HG02642 (cell line): ENCODE measurements at regions not wholly inside any gene's neighbourhood (a gene's known extent, or its start where the extent isn't known, plus 50 kb on each side); places are given as distances from the start of the nearest gene placed in this dataset.

Source experiments
- ATAC-seq: cut with Tn5 transposase; IDR thresholded peaks from one replicate; pipeline ENCODE4 v1.9.1; 2021; ENCODE audit warnings: mild to moderate bottlenecking; ENCODE audit not compliant: unreplicated experiment, poor library complexity

DNA sequence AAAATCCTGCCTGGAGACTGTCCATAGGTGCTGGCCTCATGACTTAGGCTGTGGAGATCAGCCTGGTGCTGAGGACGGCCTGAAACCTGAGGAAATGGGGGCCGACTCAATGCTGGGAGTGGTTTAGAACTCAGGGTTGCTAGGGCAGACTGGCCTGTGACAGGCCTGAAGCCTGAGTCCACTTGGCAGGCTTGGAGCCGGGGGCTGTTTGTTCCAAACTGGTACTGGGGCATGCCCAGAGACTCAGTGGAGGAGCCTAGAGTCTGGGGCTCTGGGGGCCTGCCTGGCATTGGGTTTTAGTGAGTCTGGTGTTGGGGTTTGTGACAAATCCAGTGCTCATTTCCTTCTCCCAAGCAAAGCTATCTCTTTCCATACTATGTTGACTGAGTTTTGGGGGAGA is 489.7 kb upstream of the CNKSR2 start:
- ATAC-seq = no peak

DNA sequence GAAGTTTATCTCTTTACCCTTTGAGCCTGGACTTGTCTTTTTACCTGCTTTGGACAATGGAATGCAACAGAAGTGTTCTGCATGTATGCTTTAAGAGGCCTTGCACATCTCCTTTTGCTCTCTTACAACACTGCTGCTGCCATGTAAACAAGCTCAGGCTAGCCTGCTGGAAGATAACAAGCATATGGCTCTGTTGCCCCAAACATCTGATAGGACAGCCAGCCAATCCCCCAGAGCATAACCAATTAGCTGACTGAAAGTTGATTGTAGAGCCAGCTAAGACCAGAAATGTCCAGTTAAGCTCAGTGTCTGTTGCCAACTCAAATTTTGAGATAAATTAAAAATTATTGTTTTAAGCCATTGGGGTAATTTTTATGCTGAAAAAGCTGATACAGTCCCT is 510.6 kb upstream of the CNKSR2 start:
- no peak for ATAC-seq

DNA sequence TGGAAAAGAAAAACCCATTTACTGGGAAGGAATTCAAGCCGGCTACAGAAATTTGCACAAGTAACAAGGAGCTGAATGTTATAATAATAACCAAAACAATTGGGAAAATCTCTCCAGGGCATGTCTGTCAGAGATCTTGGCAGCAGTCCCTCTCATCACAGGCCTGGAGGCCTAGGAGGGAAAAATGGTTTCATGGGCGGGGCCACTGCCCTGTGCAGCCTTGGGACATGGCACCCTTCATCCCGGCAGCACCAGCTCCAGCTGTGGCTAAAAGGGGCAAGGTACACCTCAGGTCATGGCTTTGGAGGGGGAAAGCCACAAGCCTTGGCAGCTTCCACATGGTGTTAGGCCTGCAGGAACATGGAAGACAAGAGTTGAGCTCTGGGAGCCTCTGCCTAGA is 513.1 kb upstream of the CNKSR2 start:
- no peak for ATAC-seq

DNA sequence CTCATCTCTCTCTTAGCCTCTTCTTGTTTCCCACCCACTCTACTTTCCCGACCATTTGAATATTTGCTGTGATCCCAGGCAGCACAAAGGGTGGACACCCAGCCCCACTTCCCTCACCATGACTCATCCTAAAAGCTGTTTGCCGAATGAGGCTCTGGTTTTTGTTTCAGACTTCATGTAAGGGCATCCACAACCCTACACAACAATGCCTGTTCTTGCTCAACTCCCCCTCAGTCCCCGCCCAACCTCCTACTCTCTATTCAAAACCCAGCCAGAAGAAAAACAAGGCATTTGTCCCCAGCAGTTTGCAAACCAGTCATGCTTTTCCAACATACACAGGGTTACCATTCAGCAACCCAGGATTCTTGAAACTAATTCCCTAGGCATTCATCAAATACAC is 516.5 kb upstream of the CNKSR2 start:
- ATAC-seq = no peak

DNA sequence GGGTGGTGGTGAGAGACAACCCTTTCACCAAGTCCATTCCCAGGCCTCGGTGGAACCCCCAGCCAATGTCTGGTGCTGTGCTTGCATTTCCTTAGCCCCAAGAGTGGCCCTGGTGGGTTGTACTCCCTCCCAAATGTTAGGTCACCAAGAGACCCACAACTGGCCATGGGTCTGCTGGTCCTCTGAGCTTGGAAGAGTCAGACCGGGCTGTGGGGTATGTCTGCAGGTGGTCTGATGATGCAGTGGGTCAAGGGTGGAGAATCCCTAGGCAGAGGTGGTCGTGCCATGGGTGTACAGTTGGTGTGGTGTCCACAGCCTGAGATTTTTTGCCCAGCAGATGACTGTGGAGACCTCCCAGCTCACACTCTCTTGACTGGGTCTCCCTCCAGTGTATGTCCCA is 535.7 kb upstream of the CNKSR2 start:
- no peak for ATAC-seq

DNA sequence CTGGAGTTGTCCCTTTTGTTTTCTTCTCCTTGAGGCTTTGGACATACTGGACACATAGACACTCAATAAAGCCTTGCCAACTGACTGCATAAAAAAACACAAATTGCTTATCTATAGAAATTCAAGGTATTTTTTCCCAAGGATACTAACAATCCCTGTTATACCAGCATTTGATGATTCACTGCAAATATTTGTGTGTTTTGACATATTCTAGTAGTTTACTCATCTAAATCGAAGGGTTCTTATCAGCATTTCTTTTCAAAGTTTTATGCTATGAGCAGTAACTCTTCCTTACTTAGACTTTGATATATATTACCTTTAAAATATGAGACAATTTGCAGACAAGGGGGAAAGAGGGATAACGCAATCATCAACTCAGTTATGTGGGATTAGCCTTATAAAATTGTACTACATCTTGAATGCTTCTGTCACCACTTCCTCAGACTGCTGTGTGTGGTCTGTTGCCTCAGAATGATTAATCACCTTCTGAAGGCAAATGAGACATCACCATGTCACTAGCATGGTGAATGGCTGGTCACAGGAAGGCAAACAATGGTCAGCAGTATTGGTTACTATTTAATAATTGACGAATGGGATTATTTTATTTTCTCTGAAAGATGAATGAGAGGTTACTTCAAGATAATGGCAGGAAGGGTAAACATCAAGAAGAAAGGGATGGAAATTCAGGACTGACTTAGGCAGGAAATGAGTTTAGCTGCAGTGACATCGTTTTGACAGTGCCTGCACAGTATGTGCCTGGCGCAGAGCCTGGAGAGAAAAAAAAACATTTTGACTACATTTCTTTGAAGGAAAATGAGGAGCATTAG is 544.3 kb upstream of the CNKSR2 start:
- no peak for ATAC-seq

DNA sequence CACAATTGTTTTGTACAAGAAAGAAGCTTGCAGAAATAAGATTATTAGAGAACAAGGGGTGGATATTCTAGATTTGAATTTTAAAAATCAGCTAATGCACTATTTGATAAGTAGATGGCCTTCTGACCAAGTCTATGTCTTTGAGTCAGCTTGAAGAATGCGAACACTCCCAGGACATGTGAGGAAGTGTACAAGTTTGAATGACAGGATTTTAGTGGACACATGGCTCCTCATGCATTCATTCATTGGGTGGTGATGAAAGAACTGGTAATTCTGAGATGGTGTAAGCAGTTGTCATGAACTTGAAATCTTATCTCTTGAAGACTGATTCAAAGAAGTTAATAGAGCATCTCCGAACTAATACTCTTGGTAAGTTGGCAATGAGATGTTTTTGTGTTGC is 548.2 kb upstream of the CNKSR2 start:
- no peak for ATAC-seq

DNA sequence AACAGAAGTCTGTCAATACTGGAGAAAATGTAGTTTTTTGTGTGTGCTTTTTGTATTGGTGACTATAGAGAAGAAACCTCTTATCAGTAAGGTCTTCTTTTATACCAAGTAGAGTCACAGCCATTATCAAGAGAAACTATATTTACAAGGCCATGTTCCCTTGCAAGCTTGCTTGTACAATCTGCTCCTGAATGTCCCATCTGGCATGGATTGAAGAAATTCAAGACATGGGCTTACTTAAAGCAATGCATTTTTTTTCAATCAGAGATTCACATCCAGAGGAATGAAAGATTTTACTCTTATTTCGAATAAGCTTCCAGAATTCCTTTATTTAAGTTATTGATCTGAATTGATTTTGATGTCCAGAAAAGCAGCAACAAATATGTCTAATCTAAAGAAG is 537.3 kb upstream of the RPS6KA3 start:
- no peak for ATAC-seq

DNA sequence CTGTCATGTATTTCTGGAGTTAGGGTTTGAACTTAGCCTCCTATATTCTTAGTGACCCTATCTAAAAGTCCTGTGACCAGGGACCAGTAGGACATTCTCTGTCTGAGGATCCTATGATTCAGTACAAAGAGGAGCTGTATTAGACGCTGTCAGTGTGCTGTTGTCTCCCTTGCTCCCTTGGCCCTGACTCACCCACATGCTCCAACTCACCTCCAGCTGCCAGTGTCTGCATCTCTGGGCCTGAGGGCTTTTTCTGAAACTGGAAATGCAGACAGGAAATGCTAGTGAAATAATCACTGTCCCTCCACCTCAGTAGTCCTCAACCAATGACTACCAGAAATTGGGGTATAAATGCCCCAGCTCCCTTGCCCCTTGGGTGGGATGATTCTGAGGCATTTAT is 535.3 kb upstream of the RPS6KA3 start:
- no peak for ATAC-seq

DNA sequence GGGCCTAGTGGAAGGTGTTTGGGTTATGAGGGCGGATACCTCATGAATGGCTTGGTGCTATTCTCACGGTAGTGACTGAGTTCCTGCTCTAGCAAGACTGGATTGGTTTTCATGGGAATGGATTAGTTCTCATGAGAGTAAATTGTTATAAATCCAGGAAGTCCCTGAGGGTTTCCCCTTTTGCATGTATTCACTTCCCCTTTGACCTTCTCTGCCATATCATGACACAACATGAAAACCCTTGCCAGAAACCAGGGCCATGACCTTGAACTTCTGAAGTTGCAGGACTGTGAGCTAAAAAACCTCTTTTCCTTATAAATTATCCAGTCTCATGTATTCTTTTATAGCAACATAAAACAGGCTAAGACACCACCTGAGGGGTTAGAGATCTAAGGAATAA is 529.7 kb upstream of the RPS6KA3 start:
- ATAC-seq = no peak

DNA sequence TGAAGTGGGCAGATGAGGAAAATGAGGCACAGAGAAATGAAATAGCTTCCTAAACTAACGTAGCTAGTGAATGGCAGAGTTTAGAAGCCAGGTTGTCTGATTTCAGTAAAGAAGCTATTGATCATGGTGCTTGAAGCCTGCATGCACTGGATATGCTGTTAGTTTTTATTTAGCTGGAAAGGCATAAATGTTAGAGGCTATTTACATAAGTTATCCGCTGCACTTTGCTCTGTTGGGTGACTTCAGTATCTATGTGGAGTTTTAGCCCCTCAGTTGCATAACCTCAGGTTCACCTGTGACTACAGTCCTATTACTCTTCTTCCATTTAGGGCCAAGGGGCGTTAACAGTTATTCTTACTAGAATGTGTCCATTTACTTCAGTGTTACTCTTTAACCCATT is 522.4 kb upstream of the RPS6KA3 start:
- ATAC-seq = no peak

DNA sequence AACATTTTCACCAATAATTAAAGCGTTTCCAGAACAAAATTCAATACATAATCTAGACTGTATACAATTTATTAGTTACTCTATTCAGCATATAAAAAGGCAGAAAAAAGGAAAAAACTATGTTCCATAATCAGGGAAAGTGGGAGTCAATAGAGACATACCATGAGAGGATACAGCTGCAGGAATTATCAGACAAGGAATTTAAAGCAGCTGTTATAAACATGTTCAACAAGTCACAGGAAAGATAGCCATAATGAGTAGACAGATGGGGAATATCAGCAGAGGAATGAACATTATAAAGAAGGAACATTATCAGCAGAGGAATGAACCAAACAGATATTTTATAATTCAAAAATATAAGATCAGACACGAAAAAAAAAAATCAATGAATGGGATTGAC is 500.6 kb upstream of the RPS6KA3 start:
- ATAC-seq = no peak

DNA sequence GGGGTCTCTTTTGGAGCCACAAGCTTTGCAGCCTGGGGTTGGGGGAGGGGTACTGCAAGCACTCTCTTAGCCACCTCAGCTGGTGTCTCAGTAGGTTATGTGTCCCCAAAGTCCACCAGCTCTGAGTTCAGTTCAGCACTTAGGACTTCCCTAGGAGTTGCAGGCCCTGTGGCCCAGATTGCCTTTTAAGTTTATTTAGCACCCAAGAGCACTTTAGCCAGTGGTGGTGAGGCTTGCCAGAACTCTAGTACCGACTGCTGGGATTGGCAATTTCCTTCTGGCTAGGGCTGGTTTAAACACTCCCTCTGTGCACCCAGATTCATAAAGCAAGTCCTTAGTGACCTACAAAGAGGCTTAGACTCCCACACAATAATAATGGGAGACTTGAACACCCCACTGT is 489.9 kb upstream of the RPS6KA3 start:
- no peak for ATAC-seq

DNA sequence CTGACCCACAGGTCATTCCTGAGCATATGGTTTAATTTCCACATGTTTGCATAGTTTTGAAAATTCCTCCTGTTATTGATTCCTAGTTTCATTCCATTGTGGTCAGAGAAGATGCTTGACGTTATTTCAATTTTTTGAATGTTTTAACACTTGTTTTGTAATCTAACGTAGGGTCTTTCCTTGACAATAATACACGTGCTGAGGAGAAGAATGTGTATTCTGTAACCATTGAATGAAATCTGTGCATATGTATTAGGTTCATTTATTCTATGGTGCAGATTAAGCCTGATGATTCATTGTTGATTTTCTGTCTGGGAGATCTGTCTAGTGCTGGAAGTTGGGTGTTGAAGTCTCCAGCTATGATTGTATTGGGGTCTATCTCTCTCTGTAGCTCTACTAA is 486.4 kb upstream of the RPS6KA3 start:
- ATAC-seq = no peak

DNA sequence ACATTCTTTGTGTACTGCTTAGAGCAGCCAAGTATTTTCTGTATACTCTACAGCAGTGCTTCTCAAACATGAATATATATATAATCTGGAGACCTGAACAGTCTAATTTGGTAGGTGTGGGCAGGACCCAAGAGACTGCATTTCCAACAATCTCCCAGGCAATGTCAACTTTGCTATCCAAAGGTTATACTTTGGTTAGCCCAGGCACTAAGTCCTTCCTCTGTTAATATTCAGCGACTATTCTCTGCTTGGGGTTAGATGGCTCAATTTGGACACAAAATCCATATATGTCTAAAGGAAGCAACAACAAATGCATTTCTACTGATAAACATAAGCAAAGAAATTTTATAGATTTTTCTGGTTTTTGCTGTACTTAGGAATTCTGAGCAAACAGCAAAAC is 480.0 kb upstream of the RPS6KA3 start:
- no peak for ATAC-seq

DNA sequence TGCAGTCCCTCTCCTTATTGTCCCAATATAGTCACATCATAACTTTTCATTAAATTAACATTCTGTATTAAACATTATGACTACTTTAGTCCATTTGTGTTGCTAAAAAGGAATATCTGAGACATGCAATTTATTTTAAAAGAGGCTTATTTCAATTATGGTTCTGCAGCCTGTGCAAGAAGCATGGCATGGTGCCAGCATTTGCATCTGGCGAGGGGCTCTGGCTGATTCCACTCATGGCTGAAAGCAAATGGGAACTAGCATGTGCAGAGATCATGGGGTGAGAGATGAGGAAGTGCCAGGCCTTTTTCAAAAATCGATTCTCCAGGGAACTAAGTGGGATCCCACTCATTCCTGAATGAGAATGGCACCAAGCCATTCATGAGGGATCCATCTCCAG is 476.3 kb upstream of the RPS6KA3 start:
- ATAC-seq = no peak

DNA sequence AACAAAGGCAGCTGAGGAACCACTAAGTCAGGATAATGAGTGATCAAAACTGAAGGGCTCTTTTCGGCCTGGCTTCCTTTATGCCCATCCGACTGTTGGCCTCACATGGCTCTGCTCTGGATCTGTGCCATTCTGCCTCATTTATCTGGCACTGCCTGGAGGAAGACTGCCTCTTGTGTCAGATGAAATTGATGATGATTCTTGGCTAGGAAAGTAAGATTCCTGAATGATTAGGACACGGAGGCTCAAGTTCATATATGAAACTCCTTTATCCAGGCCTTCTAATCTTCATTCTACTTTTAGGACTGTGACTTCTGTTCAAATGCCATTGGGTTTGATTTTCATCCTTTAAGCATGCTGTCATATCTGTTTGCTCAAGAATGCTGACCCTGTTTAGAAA is 475.4 kb upstream of the RPS6KA3 start:
- ATAC-seq = no peak

DNA sequence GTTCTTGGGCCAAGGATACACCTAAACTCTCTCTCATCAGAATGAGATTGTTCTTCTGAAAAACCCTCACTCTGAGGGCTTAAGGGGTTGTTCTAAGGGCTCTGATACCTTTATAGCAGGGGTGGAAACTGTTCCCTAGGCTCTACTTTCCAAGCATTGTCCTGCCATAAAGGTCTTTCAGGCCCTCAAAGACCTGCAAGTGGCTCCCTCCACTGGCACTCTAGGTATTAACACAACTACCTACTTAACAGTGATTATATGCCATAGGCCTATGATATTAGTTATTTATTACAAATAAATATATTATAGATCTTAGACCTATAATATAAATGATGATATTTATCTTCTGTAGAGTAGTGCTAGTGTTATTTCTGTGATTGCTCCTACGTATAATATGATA is 473.7 kb upstream of the RPS6KA3 start:
- no peak for ATAC-seq

DNA sequence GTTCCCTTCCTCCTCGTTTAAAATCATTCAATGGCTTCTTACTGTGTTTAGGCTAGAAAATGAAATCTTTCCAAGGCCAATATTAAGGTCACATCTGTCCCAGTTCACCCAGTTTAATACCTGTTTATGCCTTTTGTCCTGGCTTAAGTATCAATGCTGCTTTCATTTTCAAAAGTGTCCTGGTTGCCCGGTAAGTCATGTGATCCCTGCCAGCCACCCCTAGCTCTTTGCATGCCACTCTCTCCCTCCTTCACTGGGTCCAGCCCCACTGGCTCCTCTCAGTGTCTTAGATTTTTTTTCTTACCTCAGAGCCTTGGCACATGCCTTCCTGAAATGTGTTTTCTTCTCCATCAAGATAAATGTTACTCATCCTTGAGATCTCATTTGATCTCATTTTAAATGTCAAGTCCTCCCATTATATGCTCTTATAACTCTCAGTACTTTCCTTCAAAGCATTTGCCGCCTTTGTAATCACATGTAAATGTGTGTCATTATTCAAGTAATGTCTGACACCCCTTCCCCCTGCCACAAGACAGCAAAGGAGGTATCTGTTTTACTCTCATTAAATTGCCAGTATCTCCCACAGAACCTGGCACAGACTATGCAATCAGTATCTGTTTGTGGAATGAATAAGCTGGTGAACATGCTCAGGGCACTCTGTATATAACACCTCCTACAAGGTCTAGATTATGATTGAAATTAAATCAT is 472.5 kb upstream of the RPS6KA3 start:
- no peak for ATAC-seq

DNA sequence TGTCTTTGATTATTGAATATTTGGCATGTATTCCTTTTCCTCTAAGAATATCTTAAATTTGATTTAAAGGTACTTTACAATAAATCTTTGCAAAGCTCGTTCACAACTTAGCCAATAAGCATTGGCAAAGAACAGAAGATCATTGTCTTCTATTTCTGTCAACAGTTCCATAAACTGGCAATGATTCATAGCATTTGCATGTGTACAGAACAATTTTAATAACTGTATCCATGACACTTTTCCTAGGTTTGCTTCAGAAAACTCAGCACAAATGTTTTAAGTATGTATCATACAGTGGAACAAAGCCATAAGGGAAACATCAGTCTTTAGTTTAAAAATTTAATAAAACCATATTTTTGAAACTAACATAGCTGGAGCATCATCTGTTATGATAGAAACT is 462.7 kb upstream of the RPS6KA3 start:
- ATAC-seq = no peak

DNA sequence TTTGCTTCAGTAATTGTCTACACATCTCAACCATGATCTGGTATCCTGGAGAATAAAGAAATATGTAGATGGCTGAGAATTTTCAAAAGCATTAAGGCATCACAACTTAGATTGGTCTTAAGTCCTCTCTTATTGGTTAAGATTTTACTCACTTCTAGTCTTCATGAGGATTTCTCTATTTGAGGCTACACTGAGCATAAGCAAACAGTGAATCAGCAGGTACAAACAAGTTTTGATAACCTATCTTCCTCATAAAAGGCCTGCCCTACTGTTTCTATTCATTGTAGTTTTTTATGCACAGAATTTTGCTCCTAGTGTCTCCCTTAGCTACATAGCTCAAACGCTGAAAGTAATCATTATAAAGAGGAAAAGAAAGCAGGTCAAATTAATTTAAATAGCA is 460.7 kb upstream of the RPS6KA3 start:
- ATAC-seq = no peak
